ENCODE measurements at regions not wholly inside any gene's neighbourhood (a gene's known extent, or its start where the extent isn't known, plus 50 kb on each side); places are given as distances from the start of the nearest gene placed in this dataset.

DNA sequence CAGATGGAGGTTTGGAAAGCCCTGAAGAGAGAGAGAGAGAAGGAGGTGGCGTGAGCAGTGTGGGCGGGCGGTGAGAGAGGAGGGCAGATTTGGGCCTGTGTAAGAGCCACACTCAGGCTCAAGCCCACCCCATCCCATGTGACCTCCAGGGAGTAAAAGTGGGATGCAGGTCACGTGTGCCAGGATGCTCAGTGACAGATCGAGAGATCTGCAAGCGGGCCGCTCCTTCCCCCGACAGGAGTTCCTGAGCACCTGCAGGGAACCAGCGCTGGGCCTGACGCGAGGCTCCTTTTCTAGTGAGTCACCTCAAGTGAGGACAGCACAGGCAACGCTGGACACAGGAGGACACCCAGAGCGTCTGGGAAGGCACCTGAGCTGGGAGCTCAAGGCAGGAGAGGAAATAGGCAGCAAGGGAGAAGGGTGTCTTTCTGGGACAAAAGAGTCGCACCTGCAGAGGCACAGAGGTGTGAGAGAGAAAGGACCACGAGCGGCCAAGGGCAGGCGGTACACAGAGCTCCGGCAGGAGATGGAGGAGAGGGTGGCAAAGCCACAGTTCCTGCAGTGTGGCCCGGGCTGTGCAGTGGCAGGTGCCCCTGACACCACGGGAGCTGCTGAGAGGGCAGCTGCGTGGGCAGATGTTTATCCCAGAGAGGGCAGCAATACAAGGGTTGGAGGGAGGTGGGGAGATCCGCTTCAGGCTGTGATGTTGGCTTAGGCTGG, 1294.8 kb downstream of the TBC1D22A start:
- H3K4me1 ChIP-seq = no peaks in the 10 kb centered on the region
- no peak overlapping the region for H3K4me3 ChIP-seq
- H3K36me3 ChIP-seq = no peaks in the 10 kb centered on the region
- no peaks in the 10 kb centered on the region for H3K27me3 ChIP-seq
- no peak for DNase-seq (ENCODE audit: low spot score in 2 of 2)
- no peak overlapping the region for H3K27ac ChIP-seq
- 78 to 82% methylated on average over 22 of the region's 22 CpGs for WGBS, 2 donors
- TF ChIP-seq EP300 (IDR thresholded peaks at IDR 0.05) (no peak), POLR2A (IDR thresholded peaks at IDR 0.05) (no peak), CTCF (IDR thresholded peaks at IDR 0.05) (no peak)
- H3K9me3 ChIP-seq = peaks cover 0 to 9% (median 0%) of the 10 kb centered on the region in 4 donors

GRCh38 chr22:48055827-48056226, 1293.4 kb downstream of the TBC1D22A start:
- TF ChIP-seq CTCF (IDR thresholded peaks at IDR 0.05) (no peak), POLR2A (IDR thresholded peaks at IDR 0.05) (no peak), EP300 (IDR thresholded peaks at IDR 0.05) (no peak)

GRCh38 chr22:48055185-48055584, 1292.7 kb downstream of the TBC1D22A start:
- 89 to 94% methylated on average over 1 of the region's 1 CpG for WGBS, 2 donors
- no peak overlapping the region for H3K27ac ChIP-seq
- H3K4me1 ChIP-seq = no peaks in the 10 kb centered on the region
- no peaks in the 10 kb centered on the region for H3K36me3 ChIP-seq
- DNase-seq (ENCODE audit: low spot score in 2 of 2) = no peak
- H3K27me3 ChIP-seq = no peaks in the 10 kb centered on the region
- H3K9me3 ChIP-seq = peaks cover 0 to 9% (median 0%) of the 10 kb centered on the region in 4 donors
- TF ChIP-seq EP300 (IDR thresholded peaks at IDR 0.05) = no peak
- TF ChIP-seq POLR2A (IDR thresholded peaks at IDR 0.05) = no peak
- no peak for TF ChIP-seq CTCF (IDR thresholded peaks at IDR 0.05)
- no peak overlapping the region for H3K4me3 ChIP-seq

More at GRCh38 chr22:48055827-48056226, 1293.4 kb downstream of the TBC1D22A start:
- Histone ChIP-seq H3K36me3 (no peaks in the 10 kb centered on the region), H3K27ac (no peak overlapping the region), H3K4me1 (no peaks in the 10 kb centered on the region), H3K9me3 (peaks cover 0 to 9% (median 0%) of the 10 kb centered on the region in 4 donors), H3K4me3 (no peak overlapping the region), H3K27me3 (no peaks in the 10 kb centered on the region)
- DNase-seq (ENCODE audit: low spot score in 2 of 2) = no peak
- 75 to 85% methylated on average over 11 of the region's 11 CpGs for WGBS, 2 donors

GRCh38 chr22:48054596-48054995, 1292.1 kb downstream of the TBC1D22A start:
- H3K27ac ChIP-seq = no peak overlapping the region
- WGBS, 2 donors = 69 to 73% methylated on average over 14 of the region's 14 CpGs
- no peak for DNase-seq (ENCODE audit: low spot score in 2 of 2)

More at GRCh38 chr22:48054596-48054995, 1292.1 kb downstream of the TBC1D22A start:
- H3K9me3 ChIP-seq = peaks cover 0 to 9% (median 0%) of the 10 kb centered on the region in 4 donors
- no peaks in the 10 kb centered on the region for H3K27me3 ChIP-seq
- no peak overlapping the region for H3K4me3 ChIP-seq
- H3K4me1 ChIP-seq = no peaks in the 10 kb centered on the region
- TF ChIP-seq POLR2A (IDR thresholded peaks at IDR 0.05) (no peak), CTCF (IDR thresholded peaks at IDR 0.05) (no peak), EP300 (IDR thresholded peaks at IDR 0.05) (no peak)
- H3K36me3 ChIP-seq = no peaks in the 10 kb centered on the region

Data from tibial nerve (tissue), 4 donors.